Embryonic facial prominence (tissue), 1 donor: ENCODE measurements at regions not wholly inside any gene's neighbourhood (a gene's known extent, or its start where the extent isn't known, plus 50 kb on each side); places are given as distances from the start of the nearest gene placed in this dataset.

Experiments used
- DNase-seq: peaks from one replicate; pipeline ENCODE4 v3.0.0-alpha.2; 2016; ENCODE audit errors: extremely low spot score

- DNase-seq, result no peak
Observed at GRCh38 chr2:237243487-237243886, 157.8 kb downstream of the COPS8 start.

DNA sequence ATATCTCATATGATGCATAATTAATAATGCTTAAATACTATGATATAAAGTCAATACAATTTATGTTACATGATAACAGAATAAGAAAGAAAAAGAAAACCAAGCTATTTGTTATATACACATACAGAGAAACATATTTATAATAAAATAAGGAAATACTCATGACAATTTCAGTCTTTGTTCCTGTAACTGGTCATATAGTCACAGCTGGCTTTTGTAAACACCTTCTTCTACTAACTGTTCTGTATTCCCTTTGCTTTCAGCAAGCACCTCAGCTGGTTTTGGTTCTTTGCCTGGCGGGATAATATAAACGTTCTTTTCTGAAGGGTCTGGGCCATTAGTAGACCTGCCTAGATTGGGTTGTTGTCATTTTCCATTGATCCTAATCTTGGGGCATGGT is 158.5 kb downstream of the COPS8 start:
- no peak for DNase-seq

DNA sequence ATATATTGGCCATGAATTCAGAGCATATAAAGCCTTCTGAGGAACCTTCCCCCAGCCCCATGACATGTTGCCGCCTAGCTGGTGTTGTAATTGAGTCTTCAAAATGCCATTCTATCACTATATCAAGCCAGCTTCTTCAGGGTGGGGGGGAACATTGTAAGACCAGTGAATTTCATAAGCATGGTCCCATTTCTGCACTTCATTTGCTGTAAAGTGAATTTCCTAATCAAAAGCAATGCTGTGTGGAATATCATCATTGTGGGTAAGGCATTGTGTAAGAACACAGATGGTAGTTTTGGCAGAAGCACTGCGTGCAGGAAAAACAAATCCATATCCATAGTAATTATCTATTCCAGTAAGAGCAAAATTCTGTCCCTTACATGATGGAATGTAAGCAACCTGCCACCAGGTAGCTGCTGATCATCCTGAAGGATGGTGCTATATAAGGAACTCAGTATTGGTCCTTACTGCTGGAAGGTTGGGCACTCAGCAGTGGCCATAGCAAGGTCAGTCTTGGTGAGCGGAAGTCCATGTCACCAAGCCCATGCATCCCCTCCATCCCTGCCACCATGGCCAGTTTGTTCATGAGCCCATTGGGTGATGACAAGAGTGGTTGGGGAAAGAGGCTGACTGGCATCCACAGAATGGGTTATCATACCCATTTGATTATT is 159.4 kb downstream of the COPS8 start:
- DNase-seq, result no peak

DNA sequence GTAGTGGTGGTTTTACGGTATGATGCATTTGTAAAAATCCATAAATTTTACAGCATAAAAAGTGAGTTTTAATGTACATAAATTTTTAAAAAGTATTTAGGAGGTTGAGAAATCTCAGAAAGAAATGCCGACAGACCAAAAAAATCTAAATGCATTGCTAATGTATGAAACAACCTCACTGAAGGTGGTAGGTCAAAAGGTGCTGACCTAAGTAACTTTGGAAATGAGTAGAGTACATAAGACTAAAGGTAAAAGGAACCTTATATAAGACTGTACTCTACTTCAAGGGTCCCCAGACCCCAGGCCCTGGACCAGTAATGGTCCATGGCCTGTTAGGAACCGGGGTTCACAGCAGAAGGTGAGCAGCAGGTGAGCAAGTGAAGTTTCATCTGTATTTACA is 163.4 kb downstream of the COL6A3 start:
- DNase-seq, result no peak

- no peak for DNase-seq
Observed at GRCh38 chr2:237251986-237252385, 162.0 kb downstream of the COL6A3 start.

DNA sequence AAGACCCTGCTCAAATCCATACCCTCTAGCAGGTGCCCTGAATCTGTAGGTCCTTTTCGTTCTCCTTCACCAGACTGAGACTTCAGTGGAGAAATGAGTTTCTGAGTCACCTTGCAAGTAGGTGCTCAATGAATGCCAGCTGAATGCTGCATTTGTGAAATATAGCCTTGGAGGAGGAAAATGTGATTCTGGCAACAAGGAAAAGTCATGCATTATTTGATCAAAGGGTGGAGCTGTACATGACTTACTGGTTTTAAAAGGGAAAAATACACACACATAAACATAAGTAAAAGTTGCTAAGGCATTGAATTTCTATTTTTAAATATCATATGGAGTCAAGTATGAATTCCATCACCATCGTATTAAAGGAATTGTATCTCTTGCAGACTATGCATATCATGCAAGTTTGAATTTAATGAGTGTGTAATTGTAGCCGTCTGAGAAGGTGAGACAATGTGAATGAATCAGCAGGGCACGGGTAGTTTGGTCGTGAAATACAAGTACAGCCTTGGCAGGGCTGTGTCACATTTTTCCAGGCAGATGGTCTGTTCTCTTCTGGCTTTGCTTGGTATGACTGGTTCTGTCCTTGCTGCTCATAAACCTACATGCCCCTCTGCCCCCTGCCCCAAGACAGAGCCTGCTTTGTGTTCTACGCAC is 160.8 kb downstream of the COL6A3 start:
- DNase-seq, result no peak

DNA sequence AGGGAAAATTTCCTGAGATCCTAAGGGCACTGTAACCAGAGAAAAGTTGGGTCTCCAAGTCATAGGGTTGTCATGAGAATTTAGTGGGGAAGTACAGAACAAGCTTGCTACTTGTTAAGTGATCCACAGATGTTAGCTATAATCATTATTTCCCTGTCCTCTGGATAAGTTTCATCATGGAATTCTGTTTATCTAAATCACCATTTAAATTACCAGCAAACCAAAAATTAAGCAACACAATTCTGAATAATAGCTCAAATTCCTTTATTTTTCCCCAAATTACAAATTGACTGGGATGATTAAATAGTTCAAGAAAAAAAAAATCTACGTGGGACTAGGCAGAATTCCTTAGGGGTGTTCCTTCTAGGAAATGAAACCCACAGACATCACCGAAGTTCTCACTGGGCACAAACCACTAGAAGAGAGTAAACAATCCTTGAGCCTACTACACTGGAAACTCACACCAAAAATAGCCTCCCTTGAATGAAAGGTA is 159.5 kb downstream of the COL6A3 start:
- no peak for DNase-seq

GRCh38 chr2:237254911-237255578 is 158.9 kb downstream of the COL6A3 start:
- DNase-seq, result no peak

GRCh38 chr2:237256887-237257286 is 157.1 kb downstream of the COL6A3 start:
- DNase-seq, result no peak

GRCh38 chr2:237257471-237257951 is 156.5 kb downstream of the COL6A3 start:
- no peak for DNase-seq

GRCh38 chr2:237258116-237258515 is 155.8 kb downstream of the COL6A3 start:
- no peak for DNase-seq

DNA sequence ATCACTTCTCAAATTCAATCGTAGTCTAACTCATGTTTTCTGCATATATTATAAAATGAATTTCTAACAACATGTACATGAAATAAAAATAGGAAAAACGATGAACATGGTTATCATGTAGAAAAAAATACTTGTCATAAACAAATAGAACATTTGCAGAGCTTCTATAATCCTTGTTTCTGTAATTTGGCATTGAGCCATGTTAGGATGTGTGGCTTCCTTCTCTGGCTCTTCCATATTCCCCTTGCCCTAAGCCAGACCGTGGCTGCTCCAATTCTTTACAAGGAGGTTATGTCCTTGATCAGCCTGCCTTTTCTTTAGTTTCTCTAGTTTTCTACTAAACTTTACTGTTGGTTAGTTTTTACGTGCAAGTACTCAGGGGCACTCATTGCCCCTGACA is 155.3 kb downstream of the COL6A3 start:
- DNase-seq, result no peak

- DNase-seq, result no peak
Observed at GRCh38 chr2:237259201-237259600, 154.8 kb downstream of the COL6A3 start.

- no peak for DNase-seq
Observed at GRCh38 chr2:237260039-237260620, 153.8 kb downstream of the COL6A3 start.

GRCh38 chr2:237260686-237261085 is 153.3 kb downstream of the COL6A3 start:
- DNase-seq, result no peak

GRCh38 chr2:237261327-237261726 is 152.6 kb downstream of the COL6A3 start:
- DNase-seq, result no peak

DNA sequence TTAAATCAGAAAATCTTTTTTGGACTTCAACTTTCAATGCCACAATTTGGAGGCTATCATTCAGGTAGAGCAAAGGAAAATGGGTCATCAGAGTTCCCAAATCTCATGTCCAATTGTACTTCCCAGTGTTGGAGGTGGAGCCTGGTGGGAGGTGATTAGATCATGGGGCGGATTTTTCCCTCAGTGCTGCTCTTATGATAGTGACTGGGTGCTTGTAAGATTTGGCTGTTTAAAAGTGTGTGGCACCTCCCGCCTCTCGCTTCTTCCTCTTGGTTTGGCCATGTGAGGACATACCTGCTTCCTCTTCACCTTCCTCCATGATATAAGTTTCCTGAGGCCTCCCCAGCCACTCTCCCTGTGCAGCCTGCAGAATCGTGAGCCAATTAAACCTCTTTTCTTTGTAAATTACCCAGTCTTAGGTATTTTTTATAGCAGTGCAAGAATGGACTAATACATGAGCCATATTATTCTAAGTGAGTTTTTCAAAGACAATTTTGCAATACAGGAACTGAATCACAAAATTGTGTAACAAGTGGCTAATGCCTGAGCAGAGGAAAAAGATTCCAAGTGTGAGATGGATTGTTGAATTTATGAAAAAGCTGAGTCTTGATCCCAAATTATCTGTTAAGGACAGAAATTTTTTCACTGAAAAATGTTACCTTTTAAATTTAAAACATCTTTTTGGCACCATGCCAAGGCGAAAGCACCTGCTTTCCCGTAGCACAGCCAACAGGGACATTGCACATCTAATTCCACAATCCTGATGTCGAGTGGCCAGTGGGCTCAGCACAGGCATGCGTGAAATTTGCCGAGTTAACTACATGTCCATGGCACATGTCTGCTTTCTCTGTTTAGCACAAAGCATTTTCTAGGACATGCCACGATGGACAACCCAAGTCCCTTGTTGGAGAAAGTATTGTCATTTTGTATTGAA is 150.9 kb downstream of the COL6A3 start:
- DNase-seq, result no peak

DNA sequence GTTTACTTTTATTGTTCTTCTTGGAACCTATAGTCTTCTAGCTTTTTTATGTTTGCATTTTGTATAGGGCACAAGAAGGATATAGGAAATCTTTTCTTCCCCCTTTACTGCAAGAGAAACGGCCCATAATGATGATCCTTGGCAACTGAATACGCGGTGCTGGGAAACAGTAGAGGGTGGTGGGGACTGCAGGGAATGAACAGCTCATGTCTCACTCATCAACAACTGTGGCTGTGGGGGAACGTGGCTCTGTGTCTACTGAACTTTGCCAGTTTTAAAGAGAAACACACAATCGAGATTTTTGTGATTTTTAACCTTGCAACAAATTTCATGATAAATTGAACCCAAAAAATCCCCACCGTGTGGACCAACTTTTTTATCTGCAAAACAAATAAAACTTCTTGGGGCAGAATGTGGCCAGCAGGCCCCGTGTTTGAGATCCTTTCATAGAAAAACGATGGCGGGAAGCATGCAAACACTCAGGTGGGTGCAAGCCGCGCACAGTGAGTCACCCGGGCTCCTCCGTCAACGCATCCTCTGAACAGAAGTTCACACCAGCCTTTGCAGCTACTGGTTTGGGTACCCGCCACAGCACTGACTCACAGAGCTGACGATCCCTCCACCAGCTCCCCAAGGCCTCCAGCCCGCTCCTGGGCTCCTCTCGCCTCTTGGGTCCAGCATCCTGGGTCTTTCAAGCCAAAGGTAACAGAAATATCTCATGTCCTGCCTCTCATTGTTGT is 149.3 kb downstream of the COL6A3 start:
- DNase-seq, result no peak

GRCh38 chr2:237268004-237268708 is 145.8 kb downstream of the COL6A3 start:
- DNase-seq, result no peak
